ENCODE measurements at regions not wholly inside any gene's neighbourhood (a gene's known extent, or its start where the extent isn't known, plus 50 kb on each side); places are given as distances from the start of the nearest gene placed in this dataset.

GRCh38 chr6:21392177-21392576, 201.4 kb upstream of the SOX4 start:
- TF ChIP-seq CTCF (IDR thresholded peaks at IDR 0.05; ENCODE audit: low read depth, low read length): no peak
- no peak for TF ChIP-seq MYC (IDR thresholded peaks at IDR 0.05; ENCODE audit: low read depth, low read length)
- no peak for TF ChIP-seq POLR2A (IDR thresholded peaks at IDR 0.05; ENCODE audit: extremely low read depth, insufficient read length)
